ENCODE measurements at regions not wholly inside any gene's neighbourhood (a gene's known extent, or its start where the extent isn't known, plus 50 kb on each side); places are given as distances from the start of the nearest gene placed in this dataset.

DNA sequence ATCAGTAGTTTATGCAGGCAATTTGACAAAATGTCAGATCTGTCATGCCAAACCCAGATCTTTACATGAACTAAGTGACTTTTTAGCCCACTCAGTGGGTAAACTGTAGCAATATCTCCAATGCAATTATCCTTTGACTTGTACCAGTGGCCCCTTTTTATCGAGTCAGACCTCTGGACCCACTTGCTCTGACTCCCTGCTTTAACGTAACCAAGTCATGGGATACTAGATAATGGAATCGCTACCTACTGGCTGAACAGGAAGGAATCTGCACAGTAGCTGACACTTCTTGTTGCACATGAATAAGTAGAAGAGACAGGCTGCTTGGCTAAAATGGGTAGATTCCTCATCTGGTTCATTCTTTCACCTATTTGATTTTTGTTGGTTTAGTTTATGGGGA, 128.4 kb upstream of the LYPLAL1 start:
- H3K4me2 ChIP-seq (ENCODE audit: insufficient read depth, low read length, poor library complexity, severe bottlenecking): no peak overlapping the region
- H3K4me3 ChIP-seq (ENCODE audit: low read length in 2 of 2): no peak overlapping the region
- H3K4me1 ChIP-seq (ENCODE audit: control insufficient read depth in 2 of 2, insufficient read depth in 1 of 2, low read depth in 1 of 2, low read length in 2 of 2): no peaks in the 10 kb centered on the region
- no peak overlapping the region for H3K18ac ChIP-seq (ENCODE audit: low read length)
- peaks cover 0 to 13% of the 10 kb centered on the region in 2 donors for H3K9me3 ChIP-seq (replicated peaks in 1 of 2; ENCODE audit: control insufficient read depth in 2 of 2, insufficient read depth in 1 of 2, low read depth in 1 of 2, low read length in 2 of 2)
- WGBS, 2 donors (ENCODE audit: extremely low coverage in 2 of 2, insufficient read length in 2 of 2, insufficient replicate concordance in 1 of 2): no CpG with 5 or more reads among the region's 3 CpGs
- H2BK5ac ChIP-seq (ENCODE audit: low read length): no peak overlapping the region
- no peak overlapping the region for H4K91ac ChIP-seq (ENCODE audit: low read depth, low read length, poor library complexity)
- no peak overlapping the region for H3K14ac ChIP-seq (ENCODE audit: low read length)
- no peak overlapping the region for H3K23ac ChIP-seq (ENCODE audit: low read depth, low read length, poor library complexity)
- H2AFZ ChIP-seq (ENCODE audit: low read length): no peak overlapping the region
- H4K8ac ChIP-seq (ENCODE audit: low read depth, low read length): no peak overlapping the region
- no peak overlapping the region for H3K4ac ChIP-seq (ENCODE audit: low read length)
- H2BK120ac ChIP-seq (ENCODE audit: low read depth, low read length): no peak overlapping the region
- no peak overlapping the region for H3K9ac ChIP-seq (ENCODE audit: low read depth, low read length, poor library complexity)
- no peak overlapping the region for H3K27ac ChIP-seq (replicated peaks; ENCODE audit: low read length)
- no peak for DNase-seq (ENCODE audit: low spot score)
- H3K79me1 ChIP-seq (ENCODE audit: low read depth, low read length): no peaks in the 10 kb centered on the region
- no peaks in the 10 kb centered on the region for H3K27me3 ChIP-seq (ENCODE audit: control insufficient read depth in 3 of 3, insufficient read depth in 3 of 3, low read depth in 1 of 3, low read length in 3 of 3)
- H3K36me3 ChIP-seq (replicated peaks in 1 of 2; ENCODE audit: control insufficient read depth in 2 of 2, insufficient read depth in 2 of 2, low read length in 2 of 2): no peaks in the 10 kb centered on the region
- H2AK5ac ChIP-seq (ENCODE audit: low read depth, low read length): no peak overlapping the region
- H2BK15ac ChIP-seq (ENCODE audit: low read length): no peak overlapping the region
- no peak overlapping the region for H2BK12ac ChIP-seq (ENCODE audit: low read length)

DNA sequence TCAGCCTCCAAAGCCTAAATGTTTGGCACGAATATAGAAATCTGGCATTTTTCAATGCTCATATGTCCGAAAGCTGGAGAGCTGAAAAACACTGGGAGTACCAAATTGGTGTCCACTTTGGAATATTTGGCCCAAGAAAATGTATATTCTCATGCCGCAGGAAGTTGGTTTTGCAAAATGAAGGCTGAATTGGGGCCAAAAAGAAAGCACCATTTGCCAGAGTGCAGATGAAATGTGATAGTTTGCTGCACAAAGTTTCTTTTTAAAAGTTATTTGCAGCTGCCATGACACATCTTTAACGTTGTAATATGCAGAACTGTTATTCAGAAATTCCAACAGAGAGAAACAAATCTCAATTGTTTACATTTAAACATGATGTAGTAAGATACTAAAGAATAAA, 124.2 kb upstream of the LYPLAL1 start:
- Histone ChIP-seq H4K8ac (ENCODE audit: low read depth, low read length) (no peak overlapping the region), H3K36me3 (replicated peaks in 1 of 2; ENCODE audit: control insufficient read depth in 2 of 2, insufficient read depth in 2 of 2, low read length in 2 of 2) (no peaks in the 10 kb centered on the region), H3K27me3 (ENCODE audit: control insufficient read depth in 3 of 3, insufficient read depth in 3 of 3, low read depth in 1 of 3, low read length in 3 of 3) (no peaks in the 10 kb centered on the region), H3K27ac (replicated peaks; ENCODE audit: low read length) (no peak overlapping the region), H2BK15ac (ENCODE audit: low read length) (no peak overlapping the region), H4K91ac (ENCODE audit: low read depth, low read length, poor library complexity) (no peak overlapping the region), H2AK5ac (ENCODE audit: low read depth, low read length) (no peak overlapping the region), H2BK5ac (ENCODE audit: low read length) (no peak overlapping the region), H3K23ac (ENCODE audit: low read depth, low read length, poor library complexity) (no peak overlapping the region), H2AFZ (ENCODE audit: low read length) (no peak overlapping the region), H3K18ac (ENCODE audit: low read length) (no peak overlapping the region), H2BK120ac (ENCODE audit: low read depth, low read length) (no peak overlapping the region), H3K4me3 (ENCODE audit: low read length in 2 of 2) (no peak overlapping the region), H3K79me1 (ENCODE audit: low read depth, low read length) (no peaks in the 10 kb centered on the region), H2BK12ac (ENCODE audit: low read length) (no peak overlapping the region), H3K4me2 (ENCODE audit: insufficient read depth, low read length, poor library complexity, severe bottlenecking) (no peak overlapping the region), H3K14ac (ENCODE audit: low read length) (no peak overlapping the region), H3K4ac (ENCODE audit: low read length) (no peak overlapping the region), H3K9me3 (replicated peaks in 1 of 2; ENCODE audit: control insufficient read depth in 2 of 2, insufficient read depth in 1 of 2, low read depth in 1 of 2, low read length in 2 of 2) (no peaks in the 10 kb centered on the region), H3K4me1 (ENCODE audit: control insufficient read depth in 2 of 2, insufficient read depth in 1 of 2, low read depth in 1 of 2, low read length in 2 of 2) (no peaks in the 10 kb centered on the region), H3K9ac (ENCODE audit: low read depth, low read length, poor library complexity) (no peak overlapping the region)
- no CpG with 5 or more reads among the region's 4 CpGs for WGBS, 2 donors (ENCODE audit: extremely low coverage in 2 of 2, insufficient read length in 2 of 2, insufficient replicate concordance in 1 of 2)
- no peak for DNase-seq (ENCODE audit: low spot score)

DNA sequence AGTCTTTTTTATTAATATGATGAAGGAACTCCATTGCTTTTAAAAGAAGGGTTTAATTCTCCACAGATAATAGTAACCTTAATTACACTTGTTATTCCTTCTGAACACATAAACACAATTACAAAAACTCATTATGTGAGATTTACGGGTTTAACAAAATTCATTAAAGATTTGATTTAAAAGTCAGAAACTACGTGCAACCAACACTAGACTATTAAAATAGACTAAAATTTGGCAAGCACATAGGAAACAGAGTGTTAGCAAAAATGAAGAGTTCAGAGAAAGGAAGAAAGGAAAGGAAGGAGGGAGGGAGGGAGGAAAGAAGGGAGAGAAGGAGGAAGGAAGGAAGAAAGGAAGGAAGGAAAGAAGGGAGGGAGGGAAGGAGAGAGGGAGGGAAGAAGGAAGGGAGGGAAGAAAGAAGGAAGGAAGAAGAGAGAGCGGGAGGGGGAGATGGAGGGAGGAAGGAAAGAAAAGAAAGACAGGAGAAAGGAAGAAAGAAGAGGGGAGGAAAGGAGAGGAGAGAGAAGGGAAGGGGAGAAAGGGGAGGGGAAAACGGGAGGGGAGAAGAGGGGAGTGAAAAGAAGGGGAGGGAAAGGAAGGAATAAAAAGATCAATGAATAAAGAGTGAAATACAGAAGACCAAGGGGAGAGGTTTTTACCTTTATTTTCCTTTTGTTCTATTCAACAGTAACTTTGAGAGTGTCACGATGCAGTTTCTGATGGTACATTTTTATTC, 123.4 kb upstream of the LYPLAL1 start:
- Histone ChIP-seq H3K4me2 (ENCODE audit: insufficient read depth, low read length, poor library complexity, severe bottlenecking) (no peak overlapping the region), H2BK120ac (ENCODE audit: low read depth, low read length) (no peak overlapping the region), H3K9ac (ENCODE audit: low read depth, low read length, poor library complexity) (no peak overlapping the region), H3K4ac (ENCODE audit: low read length) (no peak overlapping the region), H2AK5ac (ENCODE audit: low read depth, low read length) (no peak overlapping the region), H3K14ac (ENCODE audit: low read length) (no peak overlapping the region), H2BK12ac (ENCODE audit: low read length) (no peak overlapping the region), H3K4me3 (ENCODE audit: low read length in 2 of 2) (no peak overlapping the region), H3K79me1 (ENCODE audit: low read depth, low read length) (no peaks in the 10 kb centered on the region), H4K8ac (ENCODE audit: low read depth, low read length) (no peak overlapping the region), H2AFZ (ENCODE audit: low read length) (no peak overlapping the region), H3K4me1 (ENCODE audit: control insufficient read depth in 2 of 2, insufficient read depth in 1 of 2, low read depth in 1 of 2, low read length in 2 of 2) (no peaks in the 10 kb centered on the region), H3K36me3 (replicated peaks in 1 of 2; ENCODE audit: control insufficient read depth in 2 of 2, insufficient read depth in 2 of 2, low read length in 2 of 2) (no peaks in the 10 kb centered on the region), H4K91ac (ENCODE audit: low read depth, low read length, poor library complexity) (no peak overlapping the region), H3K23ac (ENCODE audit: low read depth, low read length, poor library complexity) (no peak overlapping the region), H3K27me3 (ENCODE audit: control insufficient read depth in 3 of 3, insufficient read depth in 3 of 3, low read depth in 1 of 3, low read length in 3 of 3) (no peaks in the 10 kb centered on the region), H2BK5ac (ENCODE audit: low read length) (no peak overlapping the region), H3K18ac (ENCODE audit: low read length) (no peak overlapping the region), H3K9me3 (replicated peaks in 1 of 2; ENCODE audit: control insufficient read depth in 2 of 2, insufficient read depth in 1 of 2, low read depth in 1 of 2, low read length in 2 of 2) (no peaks in the 10 kb centered on the region), H2BK15ac (ENCODE audit: low read length) (no peak overlapping the region), H3K27ac (replicated peaks; ENCODE audit: low read length) (no peak overlapping the region)
- WGBS, 2 donors (ENCODE audit: extremely low coverage in 2 of 2, insufficient read length in 2 of 2, insufficient replicate concordance in 1 of 2): no CpG with 5 or more reads among the region's 5 CpGs
- DNase-seq (ENCODE audit: low spot score): no peak

DNA sequence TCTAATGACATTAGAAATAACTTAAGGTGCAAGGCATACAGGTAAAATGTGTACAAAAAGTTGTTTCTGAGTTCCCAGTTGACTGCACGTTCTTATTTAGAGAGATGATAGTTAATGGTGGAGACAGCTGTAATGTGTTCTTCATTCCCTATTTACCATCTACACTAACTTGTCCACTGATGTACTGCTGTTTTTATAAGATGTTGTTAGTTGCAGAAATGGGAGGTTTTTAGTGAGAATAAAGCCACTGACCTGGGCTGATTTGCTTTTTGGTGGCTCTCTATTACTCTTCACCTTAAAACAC, 122.9 kb upstream of the LYPLAL1 start:
- Histone ChIP-seq H3K18ac (ENCODE audit: low read length) (no peak overlapping the region), H3K27me3 (ENCODE audit: control insufficient read depth in 3 of 3, insufficient read depth in 3 of 3, low read depth in 1 of 3, low read length in 3 of 3) (no peaks in the 10 kb centered on the region), H2BK15ac (ENCODE audit: low read length) (no peak overlapping the region), H4K91ac (ENCODE audit: low read depth, low read length, poor library complexity) (no peak overlapping the region), H3K9me3 (replicated peaks in 1 of 2; ENCODE audit: control insufficient read depth in 2 of 2, insufficient read depth in 1 of 2, low read depth in 1 of 2, low read length in 2 of 2) (no peaks in the 10 kb centered on the region), H3K79me1 (ENCODE audit: low read depth, low read length) (no peaks in the 10 kb centered on the region), H3K4me2 (ENCODE audit: insufficient read depth, low read length, poor library complexity, severe bottlenecking) (no peak overlapping the region), H3K4me3 (ENCODE audit: low read length in 2 of 2) (no peak overlapping the region), H3K4ac (ENCODE audit: low read length) (no peak overlapping the region), H2AFZ (ENCODE audit: low read length) (no peak overlapping the region), H2BK120ac (ENCODE audit: low read depth, low read length) (no peak overlapping the region), H3K9ac (ENCODE audit: low read depth, low read length, poor library complexity) (no peak overlapping the region), H4K8ac (ENCODE audit: low read depth, low read length) (no peak overlapping the region), H2BK5ac (ENCODE audit: low read length) (no peak overlapping the region), H3K4me1 (ENCODE audit: control insufficient read depth in 2 of 2, insufficient read depth in 1 of 2, low read depth in 1 of 2, low read length in 2 of 2) (no peaks in the 10 kb centered on the region), H3K14ac (ENCODE audit: low read length) (no peak overlapping the region), H2AK5ac (ENCODE audit: low read depth, low read length) (no peak overlapping the region), H3K23ac (ENCODE audit: low read depth, low read length, poor library complexity) (no peak overlapping the region), H2BK12ac (ENCODE audit: low read length) (no peak overlapping the region), H3K36me3 (replicated peaks in 1 of 2; ENCODE audit: control insufficient read depth in 2 of 2, insufficient read depth in 2 of 2, low read length in 2 of 2) (no peaks in the 10 kb centered on the region), H3K27ac (replicated peaks; ENCODE audit: low read length) (no peak overlapping the region)
- no CpG with 5 or more reads among the region's 1 CpG for WGBS, 2 donors (ENCODE audit: extremely low coverage in 2 of 2, insufficient read length in 2 of 2, insufficient replicate concordance in 1 of 2)
- DNase-seq (ENCODE audit: low spot score): no peak
